ENCODE measurements at regions not wholly inside any gene's neighbourhood (a gene's known extent, or its start where the extent isn't known, plus 50 kb on each side); places are given as distances from the start of the nearest gene placed in this dataset.

DNA sequence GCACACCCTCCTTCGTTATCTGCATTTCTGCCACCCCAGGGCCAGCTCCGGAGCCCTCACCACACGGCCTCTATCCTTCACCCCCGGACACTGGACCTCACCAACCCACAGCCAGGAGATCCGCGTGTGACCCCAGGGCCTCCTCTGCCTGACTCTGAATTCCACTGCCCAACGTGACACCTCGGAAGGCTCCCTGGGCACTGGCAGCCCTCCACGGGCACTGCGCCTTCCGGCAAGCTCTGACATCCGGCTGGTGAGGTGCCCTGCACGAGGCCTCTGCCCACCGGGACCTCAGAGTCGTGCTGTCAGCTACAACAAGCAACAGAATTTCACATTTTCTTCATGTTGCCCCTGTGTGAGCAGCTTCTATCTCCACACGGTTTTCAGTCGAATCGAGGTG, 148.3 kb downstream of the CRYBB2 start (continued):
- TF ChIP-seq, protein P1, sequence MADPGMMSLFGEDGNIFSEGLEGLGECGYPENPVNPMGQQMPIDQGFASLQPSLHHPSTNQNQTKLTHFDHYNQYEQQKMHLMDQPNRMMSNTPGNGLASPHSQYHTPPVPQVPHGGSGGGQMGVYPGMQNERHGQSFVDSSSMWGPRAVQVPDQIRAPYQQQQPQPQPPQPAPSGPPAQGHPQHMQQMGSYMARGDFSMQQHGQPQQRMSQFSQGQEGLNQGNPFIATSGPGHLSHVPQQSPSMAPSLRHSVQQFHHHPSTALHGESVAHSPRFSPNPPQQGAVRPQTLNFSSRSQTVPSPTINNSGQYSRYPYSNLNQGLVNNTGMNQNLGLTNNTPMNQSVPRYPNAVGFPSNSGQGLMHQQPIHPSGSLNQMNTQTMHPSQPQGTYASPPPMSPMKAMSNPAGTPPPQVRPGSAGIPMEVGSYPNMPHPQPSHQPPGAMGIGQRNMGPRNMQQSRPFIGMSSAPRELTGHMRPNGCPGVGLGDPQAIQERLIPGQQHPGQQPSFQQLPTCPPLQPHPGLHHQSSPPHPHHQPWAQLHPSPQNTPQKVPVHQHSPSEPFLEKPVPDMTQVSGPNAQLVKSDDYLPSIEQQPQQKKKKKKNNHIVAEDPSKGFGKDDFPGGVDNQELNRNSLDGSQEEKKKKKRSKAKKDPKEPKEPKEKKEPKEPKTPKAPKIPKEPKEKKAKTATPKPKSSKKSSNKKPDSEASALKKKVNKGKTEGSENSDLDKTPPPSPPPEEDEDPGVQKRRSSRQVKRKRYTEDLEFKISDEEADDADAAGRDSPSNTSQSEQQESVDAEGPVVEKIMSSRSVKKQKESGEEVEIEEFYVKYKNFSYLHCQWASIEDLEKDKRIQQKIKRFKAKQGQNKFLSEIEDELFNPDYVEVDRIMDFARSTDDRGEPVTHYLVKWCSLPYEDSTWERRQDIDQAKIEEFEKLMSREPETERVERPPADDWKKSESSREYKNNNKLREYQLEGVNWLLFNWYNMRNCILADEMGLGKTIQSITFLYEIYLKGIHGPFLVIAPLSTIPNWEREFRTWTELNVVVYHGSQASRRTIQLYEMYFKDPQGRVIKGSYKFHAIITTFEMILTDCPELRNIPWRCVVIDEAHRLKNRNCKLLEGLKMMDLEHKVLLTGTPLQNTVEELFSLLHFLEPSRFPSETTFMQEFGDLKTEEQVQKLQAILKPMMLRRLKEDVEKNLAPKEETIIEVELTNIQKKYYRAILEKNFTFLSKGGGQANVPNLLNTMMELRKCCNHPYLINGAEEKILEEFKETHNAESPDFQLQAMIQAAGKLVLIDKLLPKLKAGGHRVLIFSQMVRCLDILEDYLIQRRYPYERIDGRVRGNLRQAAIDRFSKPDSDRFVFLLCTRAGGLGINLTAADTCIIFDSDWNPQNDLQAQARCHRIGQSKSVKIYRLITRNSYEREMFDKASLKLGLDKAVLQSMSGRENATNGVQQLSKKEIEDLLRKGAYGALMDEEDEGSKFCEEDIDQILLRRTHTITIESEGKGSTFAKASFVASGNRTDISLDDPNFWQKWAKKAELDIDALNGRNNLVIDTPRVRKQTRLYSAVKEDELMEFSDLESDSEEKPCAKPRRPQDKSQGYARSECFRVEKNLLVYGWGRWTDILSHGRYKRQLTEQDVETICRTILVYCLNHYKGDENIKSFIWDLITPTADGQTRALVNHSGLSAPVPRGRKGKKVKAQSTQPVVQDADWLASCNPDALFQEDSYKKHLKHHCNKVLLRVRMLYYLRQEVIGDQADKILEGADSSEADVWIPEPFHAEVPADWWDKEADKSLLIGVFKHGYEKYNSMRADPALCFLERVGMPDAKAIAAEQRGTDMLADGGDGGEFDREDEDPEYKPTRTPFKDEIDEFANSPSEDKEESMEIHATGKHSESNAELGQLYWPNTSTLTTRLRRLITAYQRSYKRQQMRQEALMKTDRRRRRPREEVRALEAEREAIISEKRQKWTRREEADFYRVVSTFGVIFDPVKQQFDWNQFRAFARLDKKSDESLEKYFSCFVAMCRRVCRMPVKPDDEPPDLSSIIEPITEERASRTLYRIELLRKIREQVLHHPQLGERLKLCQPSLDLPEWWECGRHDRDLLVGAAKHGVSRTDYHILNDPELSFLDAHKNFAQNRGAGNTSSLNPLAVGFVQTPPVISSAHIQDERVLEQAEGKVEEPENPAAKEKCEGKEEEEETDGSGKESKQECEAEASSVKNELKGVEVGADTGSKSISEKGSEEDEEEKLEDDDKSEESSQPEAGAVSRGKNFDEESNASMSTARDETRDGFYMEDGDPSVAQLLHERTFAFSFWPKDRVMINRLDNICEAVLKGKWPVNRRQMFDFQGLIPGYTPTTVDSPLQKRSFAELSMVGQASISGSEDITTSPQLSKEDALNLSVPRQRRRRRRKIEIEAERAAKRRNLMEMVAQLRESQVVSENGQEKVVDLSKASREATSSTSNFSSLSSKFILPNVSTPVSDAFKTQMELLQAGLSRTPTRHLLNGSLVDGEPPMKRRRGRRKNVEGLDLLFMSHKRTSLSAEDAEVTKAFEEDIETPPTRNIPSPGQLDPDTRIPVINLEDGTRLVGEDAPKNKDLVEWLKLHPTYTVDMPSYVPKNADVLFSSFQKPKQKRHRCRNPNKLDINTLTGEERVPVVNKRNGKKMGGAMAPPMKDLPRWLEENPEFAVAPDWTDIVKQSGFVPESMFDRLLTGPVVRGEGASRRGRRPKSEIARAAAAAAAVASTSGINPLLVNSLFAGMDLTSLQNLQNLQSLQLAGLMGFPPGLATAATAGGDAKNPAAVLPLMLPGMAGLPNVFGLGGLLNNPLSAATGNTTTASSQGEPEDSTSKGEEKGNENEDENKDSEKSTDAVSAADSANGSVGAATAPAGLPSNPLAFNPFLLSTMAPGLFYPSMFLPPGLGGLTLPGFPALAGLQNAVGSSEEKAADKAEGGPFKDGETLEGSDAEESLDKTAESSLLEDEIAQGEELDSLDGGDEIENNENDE (IDR thresholded peaks at IDR 0.05; ENCODE audit: insufficient replicate concordance, low read length), result no peak
- TF ChIP-seq SIX5 (IDR thresholded peaks at IDR 0.05; ENCODE audit: low read depth, low read length), result no peak

Measured in H1 (cell line).